ENCODE measurements at regions not wholly inside any gene's neighbourhood (a gene's known extent, or its start where the extent isn't known, plus 50 kb on each side); places are given as distances from the start of the nearest gene placed in this dataset.
"Not testable (repeated sequence)": the region's sequence is repeated elsewhere in the genome, so short reads cannot be mapped to it uniquely, and the experiment has no call there.

GRCh38 chr6:19391926-19392325, 445.2 kb upstream of the ID4 start:
- Histone ChIP-seq H3K27ac (ENCODE audit: low read depth, low read length) (no peak overlapping the region), H3K27me3 (ENCODE audit: control insufficient read depth, insufficient read depth, low read length) (no peaks in the 10 kb centered on the region), H3K9ac (ENCODE audit: low read length) (no peak overlapping the region), H3K4me3 (ENCODE audit: low read length) (no peak overlapping the region), H3K4me1 (ENCODE audit: control insufficient read depth, insufficient read depth, low read length) (no peaks in the 10 kb centered on the region), H3K36me3 (ENCODE audit: control insufficient read depth, insufficient read depth, low read length) (no peaks in the 10 kb centered on the region)

GRCh38 chr6:19394051-19394450, 443.1 kb upstream of the ID4 start:
- Histone ChIP-seq H3K4me3 (ENCODE audit: low read length) (no peak overlapping the region), H3K27ac (ENCODE audit: low read depth, low read length) (no peak overlapping the region), H3K4me1 (ENCODE audit: control insufficient read depth, insufficient read depth, low read length) (no peaks in the 10 kb centered on the region), H3K27me3 (ENCODE audit: control insufficient read depth, insufficient read depth, low read length) (no peaks in the 10 kb centered on the region), H3K36me3 (ENCODE audit: control insufficient read depth, insufficient read depth, low read length) (no peaks in the 10 kb centered on the region), H3K9ac (ENCODE audit: low read length) (no peak overlapping the region)

- Histone ChIP-seq H3K36me3 (ENCODE audit: control insufficient read depth, insufficient read depth, low read length) (no peaks in the 10 kb centered on the region), H3K4me1 (ENCODE audit: control insufficient read depth, insufficient read depth, low read length) (no peaks in the 10 kb centered on the region), H3K9ac (ENCODE audit: low read length) (no peak overlapping the region), H3K27ac (ENCODE audit: low read depth, low read length) (no peak overlapping the region), H3K27me3 (ENCODE audit: control insufficient read depth, insufficient read depth, low read length) (no peaks in the 10 kb centered on the region), H3K4me3 (ENCODE audit: low read length) (no peak overlapping the region)
Measured at GRCh38 chr6:19394687-19395086, 442.5 kb upstream of the ID4 start.

GRCh38 chr6:19395316-19395715, 441.9 kb upstream of the ID4 start:
- Histone ChIP-seq H3K9ac (ENCODE audit: low read length) (no peak overlapping the region), H3K4me3 (ENCODE audit: low read length) (no peak overlapping the region), H3K36me3 (ENCODE audit: control insufficient read depth, insufficient read depth, low read length) (no peaks in the 10 kb centered on the region), H3K4me1 (ENCODE audit: control insufficient read depth, insufficient read depth, low read length) (no peaks in the 10 kb centered on the region), H3K27ac (ENCODE audit: low read depth, low read length) (no peak overlapping the region), H3K27me3 (ENCODE audit: control insufficient read depth, insufficient read depth, low read length) (no peaks in the 10 kb centered on the region)

GRCh38 chr6:19399406-19399805, 437.8 kb upstream of the ID4 start:
- Histone ChIP-seq H3K27me3 (ENCODE audit: control insufficient read depth, insufficient read depth, low read length) (no peaks in the 10 kb centered on the region), H3K36me3 (ENCODE audit: control insufficient read depth, insufficient read depth, low read length) (no peaks in the 10 kb centered on the region), H3K27ac (ENCODE audit: low read depth, low read length) (no peak overlapping the region), H3K4me3 (ENCODE audit: low read length) (no peak overlapping the region), H3K9ac (ENCODE audit: low read length) (no peak overlapping the region), H3K4me1 (ENCODE audit: control insufficient read depth, insufficient read depth, low read length) (no peaks in the 10 kb centered on the region)

- H3K27me3 ChIP-seq (ENCODE audit: control insufficient read depth, insufficient read depth, low read length); H3K4me3 ChIP-seq (ENCODE audit: low read length); H3K4me1 ChIP-seq (ENCODE audit: control insufficient read depth, insufficient read depth, low read length); H3K9ac ChIP-seq (ENCODE audit: low read length); H3K27ac ChIP-seq (ENCODE audit: low read depth, low read length); H3K36me3 ChIP-seq (ENCODE audit: control insufficient read depth, insufficient read depth, low read length): not testable (repeated sequence)
Measured at GRCh38 chr6:19404884-19405283, 432.3 kb upstream of the ID4 start.

- Histone ChIP-seq H3K27me3 (ENCODE audit: control insufficient read depth, insufficient read depth, low read length) (no peaks in the 10 kb centered on the region), H3K4me1 (ENCODE audit: control insufficient read depth, insufficient read depth, low read length) (peaks cover 6% of the 10 kb centered on the region), H3K27ac (ENCODE audit: low read depth, low read length) (no peak overlapping the region), H3K4me3 (ENCODE audit: low read length) (no peak overlapping the region), H3K9ac (ENCODE audit: low read length) (no peak overlapping the region), H3K36me3 (ENCODE audit: control insufficient read depth, insufficient read depth, low read length) (no peaks in the 10 kb centered on the region)
Measured at GRCh38 chr6:19408331-19408730, 428.8 kb upstream of the ID4 start.

GRCh38 chr6:19410481-19410880, 426.7 kb upstream of the ID4 start:
- H3K9ac ChIP-seq (ENCODE audit: low read length) = no peak overlapping the region
- H3K36me3 ChIP-seq (ENCODE audit: control insufficient read depth, insufficient read depth, low read length) = no peaks in the 10 kb centered on the region
- H3K4me3 ChIP-seq (ENCODE audit: low read length) = no peak overlapping the region
- no peaks in the 10 kb centered on the region for H3K27me3 ChIP-seq (ENCODE audit: control insufficient read depth, insufficient read depth, low read length)
- H3K4me1 ChIP-seq (ENCODE audit: control insufficient read depth, insufficient read depth, low read length) = peaks cover 6% of the 10 kb centered on the region
- no peak overlapping the region for H3K27ac ChIP-seq (ENCODE audit: low read depth, low read length)

- no peaks in the 10 kb centered on the region for H3K27me3 ChIP-seq (ENCODE audit: control insufficient read depth, insufficient read depth, low read length)
- no peak overlapping the region for H3K4me3 ChIP-seq (ENCODE audit: low read length)
- H3K27ac ChIP-seq (ENCODE audit: low read depth, low read length) = no peak overlapping the region
- H3K4me1 ChIP-seq (ENCODE audit: control insufficient read depth, insufficient read depth, low read length) = peaks cover 6% of the 10 kb centered on the region
- H3K36me3 ChIP-seq (ENCODE audit: control insufficient read depth, insufficient read depth, low read length) = no peaks in the 10 kb centered on the region
- H3K9ac ChIP-seq (ENCODE audit: low read length) = no peak overlapping the region
Measured at GRCh38 chr6:19413323-19413722, 423.8 kb upstream of the ID4 start.

GRCh38 chr6:19415605-19416326, 421.4 kb upstream of the ID4 start:
- no peaks in the 10 kb centered on the region for H3K27me3 ChIP-seq (ENCODE audit: control insufficient read depth, insufficient read depth, low read length)

GRCh38 chr6:19416811-19417210, 420.4 kb upstream of the ID4 start:
- H3K4me1 ChIP-seq (ENCODE audit: control insufficient read depth, insufficient read depth, low read length) = no peaks in the 10 kb centered on the region
- no peaks in the 10 kb centered on the region for H3K27me3 ChIP-seq (ENCODE audit: control insufficient read depth, insufficient read depth, low read length)
- H3K27ac ChIP-seq (ENCODE audit: low read depth, low read length) = no peak overlapping the region
- no peak overlapping the region for H3K4me3 ChIP-seq (ENCODE audit: low read length)
- H3K9ac ChIP-seq (ENCODE audit: low read length) = no peak overlapping the region
- no peaks in the 10 kb centered on the region for H3K36me3 ChIP-seq (ENCODE audit: control insufficient read depth, insufficient read depth, low read length)

More at GRCh38 chr6:19415605-19416326, 421.4 kb upstream of the ID4 start:
- H3K4me1 ChIP-seq (ENCODE audit: control insufficient read depth, insufficient read depth, low read length) = no peaks in the 10 kb centered on the region
- H3K36me3 ChIP-seq (ENCODE audit: control insufficient read depth, insufficient read depth, low read length) = no peaks in the 10 kb centered on the region
- no peak overlapping the region for H3K9ac ChIP-seq (ENCODE audit: low read length)
- no peak overlapping the region for H3K27ac ChIP-seq (ENCODE audit: low read depth, low read length)
- H3K4me3 ChIP-seq (ENCODE audit: low read length) = no peak overlapping the region

- H3K4me1 ChIP-seq (ENCODE audit: control insufficient read depth, insufficient read depth, low read length) = no peaks in the 10 kb centered on the region
- H3K4me3 ChIP-seq (ENCODE audit: low read length) = no peak overlapping the region
- H3K27ac ChIP-seq (ENCODE audit: low read depth, low read length) = no peak overlapping the region
Measured at GRCh38 chr6:19417713-19418112, 419.5 kb upstream of the ID4 start.

GRCh38 chr6:19424853-19425252, 412.3 kb upstream of the ID4 start:
- no peak overlapping the region for H3K9ac ChIP-seq (ENCODE audit: low read length)
- no peaks in the 10 kb centered on the region for H3K27me3 ChIP-seq (ENCODE audit: control insufficient read depth, insufficient read depth, low read length)

More at GRCh38 chr6:19417713-19418112, 419.5 kb upstream of the ID4 start:
- Histone ChIP-seq H3K27me3 (ENCODE audit: control insufficient read depth, insufficient read depth, low read length) (no peaks in the 10 kb centered on the region), H3K9ac (ENCODE audit: low read length) (no peak overlapping the region), H3K36me3 (ENCODE audit: control insufficient read depth, insufficient read depth, low read length) (no peaks in the 10 kb centered on the region)

More at GRCh38 chr6:19424853-19425252, 412.3 kb upstream of the ID4 start:
- no peaks in the 10 kb centered on the region for H3K4me1 ChIP-seq (ENCODE audit: control insufficient read depth, insufficient read depth, low read length)
- no peak overlapping the region for H3K4me3 ChIP-seq (ENCODE audit: low read length)
- no peak overlapping the region for H3K27ac ChIP-seq (ENCODE audit: low read depth, low read length)
- no peaks in the 10 kb centered on the region for H3K36me3 ChIP-seq (ENCODE audit: control insufficient read depth, insufficient read depth, low read length)
